K562 (cell line): ENCODE measurements at regions not wholly inside any gene's neighbourhood (a gene's known extent, or its start where the extent isn't known, plus 50 kb on each side); places are given as distances from the start of the nearest gene placed in this dataset.
A peak's percentile ranks its signal among the peaks of the same experiment; 100 is the strongest.

ENCODE experiments used
- ATAC-seq: fragments of 200-7000 bp; cut with Tn5 transposase; 3 replicates; pipeline ENCODE4 v1.9.1; 2020; ENCODE audit warnings: moderate library complexity
- BruUV-seq: library from RNA; stranded (reverse); fragments of 400-500 nt; replicated peaks from 2 replicates; lab custom pipeline; 2021; lab: Mats Ljungman, UMichigan
- CTCF ChIA-PET: fragments of 300-600 bp; formaldehyde crosslinking; extraction: SDS; loops from one replicate; lab custom pipeline; 2021; ENCODE audit warnings: low intra/inter-chr PET ratio; lab: Yijun Ruan, JAX
- POLR2A ChIA-PET: fragments of 300-600, 350-650 bp; sonication (Branson Sonifier 250); formaldehyde crosslinking; extraction: SDS; loops from one replicate; lab custom pipeline; 2021; ENCODE audit warnings: antibody characterized with exemption, inconsistent platforms; lab: Yijun Ruan, JAX
- DNase-seq, 4 experiments: peaks; one replicate each; pipeline versions ENCODE4 v3.0.0 to v3.0.0-alpha.2; 2011 to 2018; ENCODE audit warnings: low spot score in 3 of 4, mixed read lengths in 3 of 4; ENCODE audit errors: extremely low read depth in 1 of 4
- FAIRE-seq: peaks from 2 replicates; lab custom pipeline; 2011; peaks lifted over from hg19 to GRCh38; lab: Jason Lieb, UNC
- H2AFZ ChIP-seq: 2 replicates; pipeline ENCODE4 v1.6.0; 2011; ENCODE audit warnings: low read depth, low read length, control low read depth, inconsistent platforms
- H3K27ac ChIP-seq: fragments of 200-600 bp; 3 replicates; pipeline ENCODE4 v1.8.0; 2011; ENCODE audit warnings: low read depth, mild to moderate bottlenecking, control low read depth, inconsistent platforms, low read length, moderate library complexity, mixed read lengths; ENCODE audit errors: extremely low read depth
- H3K27me3 ChIP-seq, 2 experiments: fragments of 300-600 bp in 1 of 2; 2 replicates in 1 of 2; 3 replicates in 1 of 2; pipeline versions ENCODE4 v1.6.0 to v1.8.0; 2011; ENCODE audit warnings: inconsistent platforms in 2 of 2, low read length in 2 of 2, mild to moderate bottlenecking in 1 of 2, mixed read lengths in 1 of 2, moderate library complexity in 1 of 2; ENCODE audit not compliant: control insufficient read depth in 2 of 2, insufficient read depth in 2 of 2
- H3K36me3 ChIP-seq: fragments of 300-600 bp; 3 replicates; pipeline ENCODE4 v1.8.0; 2011; ENCODE audit warnings: mild to moderate bottlenecking, low read length, inconsistent platforms; ENCODE audit not compliant: control insufficient read depth, insufficient read depth
- H3K4me1 ChIP-seq, 2 experiments: fragments of 200-600 bp in 1 of 2; replicated peaks in 1 of 2; 2 replicates in 1 of 2; 3 replicates in 1 of 2; pipeline versions ENCODE4 v1.5.1 to v1.8.0; 2011; ENCODE audit warnings: inconsistent platforms in 2 of 2, low read length in 2 of 2, mild to moderate bottlenecking in 1 of 2, mixed read lengths in 1 of 2, moderate library complexity in 1 of 2; ENCODE audit not compliant: control insufficient read depth in 2 of 2, insufficient read depth in 2 of 2
- H3K4me2 ChIP-seq: 2 replicates; pipeline ENCODE4 v1.6.1; 2011; ENCODE audit warnings: low read length, control low read depth, inconsistent platforms, mixed read lengths; ENCODE audit not compliant: insufficient read depth
- H3K4me3 ChIP-seq: fragments of 200-600 bp; sonication (generic), shearing (Covaris generic); 2 replicates; pipeline ENCODE4 v1.5.1; 2016; ENCODE audit warnings: control low read depth, inconsistent platforms
- H3K79me2 ChIP-seq: fragments of 200-600 bp; 3 replicates; pipeline ENCODE4 v1.8.0; 2011; ENCODE audit warnings: low read length, inconsistent platforms; ENCODE audit not compliant: control insufficient read depth, insufficient read depth
- H3K9ac ChIP-seq, 2 experiments: 2 replicates each; pipeline versions ENCODE4 v1.6.0 to v1.6.1; 2011; ENCODE audit warnings: low read depth in 2 of 2, low read length in 2 of 2, control low read depth in 1 of 2, inconsistent platforms in 1 of 2, mild to moderate bottlenecking in 1 of 2, mixed read lengths in 1 of 2; ENCODE audit not compliant: insufficient read depth in 1 of 2
- H3K9me1 ChIP-seq: one replicate; pipeline ENCODE4 v1.6.0; 2011; ENCODE audit warnings: inconsistent platforms, mild to moderate bottlenecking, low read length, moderate library complexity; ENCODE audit not compliant: control insufficient read depth, insufficient read depth
- H3K9me3 ChIP-seq: replicated peaks from 2 replicates; pipeline ENCODE4 v1.5.1; 2011; ENCODE audit warnings: low read depth, low read length, inconsistent platforms; ENCODE audit not compliant: control insufficient read depth, insufficient read depth
- H4K20me1 ChIP-seq: replicated peaks from 2 replicates; pipeline ENCODE4 v1.6.1; 2011; ENCODE audit warnings: low read length, inconsistent platforms, mixed read lengths; ENCODE audit not compliant: control insufficient read depth, insufficient read depth
- CTCF ChIP-seq, 3 experiments: IDR thresholded peaks in 2 of 3; conservative IDR thresholded peaks in 1 of 3; 2 replicates each; pipeline ENCODE4 v1.5.1; 2011 to 2012; ENCODE audit warnings: low read length in 3 of 3, mild to moderate bottlenecking in 3 of 3, control low read depth in 2 of 3, improper control_type of control experiment in 1 of 3, inconsistent platforms in 1 of 3, low read depth in 1 of 3, mixed read lengths in 1 of 3, moderate library complexity in 1 of 3; ENCODE audit not compliant: insufficient read depth in 2 of 3
- GABPA ChIP-seq: fragments of 200-800 bp; sonication (Bioruptor generic); conservative IDR thresholded peaks from 2 replicates; pipeline ENCODE4 v1.6.1; 2016; ENCODE audit warnings: low read depth, missing genetic modification characterization, missing compliant biosample characterization
- PTBP1 ChIP-seq: fragments of 200-400 bp; formaldehyde crosslinking; IDR thresholded peaks from 2 replicates; pipeline ENCODE4 v1.6.1; 2017; ENCODE audit warnings: low read depth, low read length
- SMAD3 ChIP-seq: fragments of 450-650 bp; formaldehyde crosslinking; conservative IDR thresholded peaks from 2 replicates; pipeline ENCODE4 v1.4.0; 2020; ENCODE audit warnings: mild to moderate bottlenecking
- TARDBP ChIP-seq: fragments of 450-650 bp; IDR thresholded peaks from 2 replicates; pipeline ENCODE4 v1.6.1; 2016
- TGIF2 ChIP-seq: sonication (generic); formaldehyde crosslinking; IDR thresholded peaks from 2 replicates; pipeline ENCODE4 v1.8.1; 2022; ENCODE audit warnings: mild to moderate bottlenecking, missing genetic modification reagents, moderate library complexity
- ZBTB2 ChIP-seq: fragments of 450-650 bp; IDR thresholded peaks from 2 replicates; pipeline ENCODE4 v1.6.1; 2016; ENCODE audit warnings: antibody characterized with exemption
- ZKSCAN3 ChIP-seq: fragments of 250-450 bp; sonication (Bioruptor Pico); IDR thresholded peaks from 2 replicates; pipeline ENCODE4 v1.4.0; 2020
- WGBS: fragments of 100-300 bp; shearing (Covaris generic); methylation state at CpG from one replicate; pipeline ENCODE4 v1.1.6; 2016; ENCODE audit warnings: low coverage, mixed read lengths; ENCODE audit not compliant: insufficient coverage; ENCODE audit errors: missing lambda C conversion rate; 5-methylcytosine and 5-hydroxymethylcytosine counted together
- in situ Hi-C: fragments of 300-500 bp; cut with MboI; formaldehyde crosslinking; loops from 4 replicates; pipeline ENCODE4 v1.15.0; 2018; ENCODE audit warnings: inconsistent platforms, mixed read lengths
- intact Hi-C: fragments of 100-400 bp; cut with micrococcal nuclease; formaldehyde crosslinking; loops from 2 replicates; pipeline ENCODE4 v1.14.2; 2022

- FAIRE-seq (no peak), ATAC-seq (no peak), DNase-seq (no peak)
- no peak overlapping the region for H3K4me3 ChIP-seq
- no peaks in the 10 kb centered on the region for H3K36me3 ChIP-seq
- H3K4me2 ChIP-seq: no peak overlapping the region
- H2AFZ ChIP-seq: no peak overlapping the region
- H3K9ac ChIP-seq: no peak overlapping the region
- in situ Hi-C loops (no loop called here), intact Hi-C loops (no loop called here)
- no peaks in the 10 kb centered on the region for H3K27me3 ChIP-seq
- 0% methylated on average over 3 of the region's 3 CpGs for WGBS
- POLR2A ChIA-PET: no interaction called here
- no peaks in the 10 kb centered on the region for H3K79me2 ChIP-seq
- H3K4me1 ChIP-seq: no peaks in the 10 kb centered on the region
- TF ChIP-seq ZKSCAN3 (CRISPR knock-in tag): no peak
- TF ChIP-seq SMAD3 (CRISPR knock-in tag): no peak
- no peak for TF ChIP-seq PTBP1
- no peak for TF ChIP-seq GABPA
- no peak for TF ChIP-seq TGIF2
- no TSS peak for BruUV-seq
- CTCF ChIA-PET: no interaction called here
- no peak overlapping the region for H3K27ac ChIP-seq
- H3K9me1 ChIP-seq: no peaks in the 10 kb centered on the region
- H3K9me3 ChIP-seq: no peaks in the 10 kb centered on the region
- H4K20me1 ChIP-seq: no peaks in the 10 kb centered on the region
Observed at GRCh38 chrX:26922278-26922677, 540.9 kb downstream of the PPP4R3C start.

- Histone ChIP-seq H3K27me3 (no peaks in the 10 kb centered on the region), H3K36me3 (no peaks in the 10 kb centered on the region), H3K9me3 (no peaks in the 10 kb centered on the region), H3K4me2 (no peak overlapping the region), H3K4me3 (no peak overlapping the region), H3K79me2 (no peaks in the 10 kb centered on the region), H3K4me1 (no peaks in the 10 kb centered on the region), H2AFZ (no peak overlapping the region), H4K20me1 (no peaks in the 10 kb centered on the region), H3K9ac (no peak overlapping the region), H3K27ac (no peak overlapping the region), H3K9me1 (no peaks in the 10 kb centered on the region)
- ChIA-PET CTCF (no interaction called here), POLR2A (no interaction called here)
- ATAC-seq (no peak), DNase-seq (peak in 2 of 4 experiments; percentile 2 to 9), FAIRE-seq (no peak)
- in situ Hi-C loops: no loop called here
- WGBS: 8% methylated on average over 4 of the region's 4 CpGs
- TF ChIP-seq TARDBP (no peak), CTCF (IDR thresholded peaks at IDR 0.05 in 2 of 3, conservative IDR thresholded peaks at IDR 0.05 in 1 of 3; ENCODE audit: insufficient read depth in 2 of 3, low read depth in 1 of 3, low read length in 3 of 3) (0 out of 6 replicates have a peak, but pooled peaks of 1 of the 3 experiments have one; percentile 7), ZBTB2 (no peak)
- intact Hi-C loops: no loop called here
- no TSS peak for BruUV-seq
Observed at GRCh38 chrX:26918631-26919030, 544.5 kb downstream of the PPP4R3C start.
